Lower leg skin (tissue), 4 donors: ENCODE measurements at regions not wholly inside any gene's neighbourhood (a gene's known extent, or its start where the extent isn't known, plus 50 kb on each side); places are given as distances from the start of the nearest gene placed in this dataset.
A peak's percentile ranks its signal among the peaks of the same experiment; 100 is the strongest.

Experiments
- DNase-seq, 2 donors: peaks; one replicate each; pipeline ENCODE4 v3.0.0-alpha.2; 2019; ENCODE audit warnings: low spot score in 2 of 2
- H3K4me3 ChIP-seq: fragments of 200-600 bp; sonication (generic); 2 replicates; pipeline ENCODE4 v1.5.1; 2017; ENCODE audit warnings: mild to moderate bottlenecking, low read depth; ENCODE audit not compliant: poor library complexity, severe bottlenecking
- POLR2A ChIP-seq, 2 donors: fragments of 450-650 bp; IDR thresholded peaks; one replicate each; pipeline ENCODE4 v1.6.1; 2016 to 2017; ENCODE audit warnings: antibody characterized with exemption in 2 of 2, mild to moderate bottlenecking in 1 of 2, moderate library complexity in 1 of 2
- WGBS, 2 donors: methylation state at CpG; one replicate each; pipeline ENCODE4 v1.1.5; 2018; 5-methylcytosine and 5-hydroxymethylcytosine counted together
- intact Hi-C: fragments of 100-400 bp; cut with DNase I; formaldehyde crosslinking; loops from one replicate; pipeline ENCODE4 v1.15.0; 2023; ENCODE audit warnings: low total_unique reads
- TF ChIP-seq, protein P1 (sequence below), 3 donors: fragments of 450-650 bp; IDR thresholded peaks; one replicate each; pipeline ENCODE4 v1.5.1; 2016; ENCODE audit warnings: antibody characterized with exemption in 3 of 3, mild to moderate bottlenecking in 3 of 3, moderate library complexity in 2 of 3

GRCh38 chr2:223692191-223692947, 90.2 kb upstream of the SCG2 start:
- peak in 1 of 2 donors; percentile 17 for DNase-seq
- intact Hi-C loops = no loop called here
- H3K4me3 ChIP-seq = no peak overlapping the region
- TF ChIP-seq, protein P1, sequence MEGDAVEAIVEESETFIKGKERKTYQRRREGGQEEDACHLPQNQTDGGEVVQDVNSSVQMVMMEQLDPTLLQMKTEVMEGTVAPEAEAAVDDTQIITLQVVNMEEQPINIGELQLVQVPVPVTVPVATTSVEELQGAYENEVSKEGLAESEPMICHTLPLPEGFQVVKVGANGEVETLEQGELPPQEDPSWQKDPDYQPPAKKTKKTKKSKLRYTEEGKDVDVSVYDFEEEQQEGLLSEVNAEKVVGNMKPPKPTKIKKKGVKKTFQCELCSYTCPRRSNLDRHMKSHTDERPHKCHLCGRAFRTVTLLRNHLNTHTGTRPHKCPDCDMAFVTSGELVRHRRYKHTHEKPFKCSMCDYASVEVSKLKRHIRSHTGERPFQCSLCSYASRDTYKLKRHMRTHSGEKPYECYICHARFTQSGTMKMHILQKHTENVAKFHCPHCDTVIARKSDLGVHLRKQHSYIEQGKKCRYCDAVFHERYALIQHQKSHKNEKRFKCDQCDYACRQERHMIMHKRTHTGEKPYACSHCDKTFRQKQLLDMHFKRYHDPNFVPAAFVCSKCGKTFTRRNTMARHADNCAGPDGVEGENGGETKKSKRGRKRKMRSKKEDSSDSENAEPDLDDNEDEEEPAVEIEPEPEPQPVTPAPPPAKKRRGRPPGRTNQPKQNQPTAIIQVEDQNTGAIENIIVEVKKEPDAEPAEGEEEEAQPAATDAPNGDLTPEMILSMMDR (IDR thresholded peaks at IDR 0.05) = no peak
- TF ChIP-seq POLR2A (IDR thresholded peaks at IDR 0.05) = no peak
- WGBS, 2 donors = 45 to 49% methylated on average over 13 of the region's 13 CpGs

DNA sequence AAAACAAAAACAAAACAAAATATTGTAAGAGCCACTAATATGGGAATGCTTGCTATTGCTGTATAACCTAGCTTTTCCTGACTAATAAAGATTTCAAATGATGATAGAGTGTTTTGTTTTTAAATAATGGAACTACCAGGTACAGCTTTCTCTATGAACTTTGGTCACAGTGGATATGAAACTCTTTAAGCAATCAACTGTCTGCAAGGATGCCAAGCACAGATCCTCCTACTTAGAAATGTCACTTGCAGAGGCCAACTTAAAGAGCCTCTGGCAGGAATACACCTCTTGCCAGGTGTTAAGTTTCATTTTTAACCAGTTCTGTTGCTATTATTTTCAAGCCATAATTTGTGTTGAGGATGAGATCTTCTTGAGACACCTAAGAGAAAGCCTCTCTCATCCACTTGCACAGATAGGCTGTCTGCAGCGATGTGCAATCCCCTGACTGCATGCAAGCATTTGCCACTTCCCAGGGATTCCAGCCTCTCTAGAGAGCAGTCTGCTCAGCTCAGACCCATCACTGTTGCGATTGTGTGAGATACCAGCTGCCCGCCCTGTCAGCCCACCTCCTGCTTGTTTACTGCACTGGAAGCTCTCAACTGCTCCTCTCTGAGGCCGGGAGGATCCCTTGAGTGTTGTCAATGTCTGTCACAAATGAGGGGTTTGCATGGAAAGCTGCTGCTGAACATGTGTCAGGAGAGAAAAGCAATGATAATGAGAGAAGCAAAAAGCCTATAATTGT, 86.1 kb upstream of the SCG2 start:
- TF ChIP-seq, protein P1 (IDR thresholded peaks at IDR 0.05) = no peak
- no peak for TF ChIP-seq POLR2A (IDR thresholded peaks at IDR 0.05)
- intact Hi-C loops = no loop called here
- 50 to 66% methylated on average over 4 of the region's 4 CpGs for WGBS, 2 donors
- no peak overlapping the region for H3K4me3 ChIP-seq
- no peak for DNase-seq

GRCh38 chr2:223681125-223681524, 79.0 kb upstream of the SCG2 start:
- no peak for TF ChIP-seq POLR2A (IDR thresholded peaks at IDR 0.05)
- TF ChIP-seq, protein P1 (IDR thresholded peaks at IDR 0.05) = no peak
- intact Hi-C loops = no loop called here
- 51 to 56% methylated on average over 3 of the region's 3 CpGs for WGBS, 2 donors
- no peak for DNase-seq
- H3K4me3 ChIP-seq = no peak overlapping the region

- WGBS, 2 donors = 76 to 87% methylated on average over 5 of the region's 5 CpGs
- DNase-seq = no peak
- TF ChIP-seq, protein P1 (IDR thresholded peaks at IDR 0.05) = no peak
- TF ChIP-seq POLR2A (IDR thresholded peaks at IDR 0.05) = no peak
These were observed 72.9 kb upstream of the SCG2 start for GRCh38 chr2:223674998-223675609.

DNA sequence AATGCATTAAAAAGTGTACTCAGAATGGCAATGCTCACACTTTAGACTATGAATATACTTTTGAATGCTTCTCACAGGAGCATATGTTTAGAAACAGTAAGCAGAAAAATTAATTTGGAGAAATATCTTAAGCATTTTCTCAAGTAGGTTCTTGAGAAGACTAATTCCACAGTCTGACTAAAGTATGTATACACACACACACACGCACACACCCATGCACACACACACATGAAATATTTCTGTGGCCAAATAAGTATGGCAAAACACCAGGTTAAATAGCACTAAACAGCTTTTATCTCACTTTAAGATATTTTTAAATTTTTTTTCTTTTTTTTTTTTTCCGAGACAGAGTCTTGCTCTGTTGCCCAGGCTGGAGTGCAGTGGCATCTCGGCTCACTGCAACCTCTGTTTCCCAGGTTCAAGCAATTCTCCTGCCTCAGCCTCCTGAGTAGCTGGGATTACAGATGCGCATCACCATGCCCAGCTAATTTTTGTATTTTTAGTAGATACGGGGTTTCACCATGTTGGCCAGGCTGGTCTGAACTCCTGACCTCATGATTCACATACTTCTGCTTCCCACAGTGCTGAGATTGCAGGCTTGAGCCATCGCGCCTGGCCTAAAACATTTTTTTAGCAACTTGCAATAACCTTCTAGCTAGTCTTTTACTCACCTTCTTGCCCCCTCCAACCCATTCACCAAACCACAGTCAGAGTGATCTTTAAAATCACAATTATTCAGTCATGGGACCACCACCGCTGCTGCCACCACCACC, 67.5 kb upstream of the SCG2 start:
- WGBS, 2 donors = 90 to 91% methylated on average over 8 of the region's 8 CpGs
- intact Hi-C loops = no loop called here
- H3K4me3 ChIP-seq = no peak overlapping the region
- TF ChIP-seq, protein P1 (IDR thresholded peaks at IDR 0.05) = no peak
- DNase-seq = no peak

More at GRCh38 chr2:223674998-223675609, 72.9 kb upstream of the SCG2 start:
- intact Hi-C loops = no loop called here
- no peak overlapping the region for H3K4me3 ChIP-seq
